ENCODE measurements at regions not wholly inside any gene's neighbourhood (a gene's known extent, or its start where the extent isn't known, plus 50 kb on each side); places are given as distances from the start of the nearest gene placed in this dataset.

GRCh38 chr10:61164458-61165160, 220.6 kb upstream of the RHOBTB1 start:
- Mint-ChIP-seq H3K27ac (no peak overlapping the region), H3K9me3 (peaks cover 29% of the 10 kb centered on the region), H3K4me1 (no peaks in the 10 kb centered on the region), H3K36me3 (peaks cover 6% of the 10 kb centered on the region), H3K27me3 (ENCODE audit: low read depth) (no peaks in the 10 kb centered on the region), H3K4me3 (no peak overlapping the region)
- TF ChIP-seq OVOL2 (CRISPR knock-in tag; IDR thresholded peaks at IDR 0.05; ENCODE audit: borderline replicate concordance) (no peak), ATF1 (CRISPR knock-in tag; IDR thresholded peaks at IDR 0.05) (no peak), ESRRA (CRISPR knock-in tag; IDR thresholded peaks at IDR 0.05; ENCODE audit: borderline replicate concordance) (no peak), FOXJ3 (CRISPR knock-in tag; IDR thresholded peaks at IDR 0.05; ENCODE audit: borderline replicate concordance) (no peak), ZNF416 (CRISPR knock-in tag; IDR thresholded peaks at IDR 0.05) (no peak)
- TF ChIP-seq, protein P1, sequence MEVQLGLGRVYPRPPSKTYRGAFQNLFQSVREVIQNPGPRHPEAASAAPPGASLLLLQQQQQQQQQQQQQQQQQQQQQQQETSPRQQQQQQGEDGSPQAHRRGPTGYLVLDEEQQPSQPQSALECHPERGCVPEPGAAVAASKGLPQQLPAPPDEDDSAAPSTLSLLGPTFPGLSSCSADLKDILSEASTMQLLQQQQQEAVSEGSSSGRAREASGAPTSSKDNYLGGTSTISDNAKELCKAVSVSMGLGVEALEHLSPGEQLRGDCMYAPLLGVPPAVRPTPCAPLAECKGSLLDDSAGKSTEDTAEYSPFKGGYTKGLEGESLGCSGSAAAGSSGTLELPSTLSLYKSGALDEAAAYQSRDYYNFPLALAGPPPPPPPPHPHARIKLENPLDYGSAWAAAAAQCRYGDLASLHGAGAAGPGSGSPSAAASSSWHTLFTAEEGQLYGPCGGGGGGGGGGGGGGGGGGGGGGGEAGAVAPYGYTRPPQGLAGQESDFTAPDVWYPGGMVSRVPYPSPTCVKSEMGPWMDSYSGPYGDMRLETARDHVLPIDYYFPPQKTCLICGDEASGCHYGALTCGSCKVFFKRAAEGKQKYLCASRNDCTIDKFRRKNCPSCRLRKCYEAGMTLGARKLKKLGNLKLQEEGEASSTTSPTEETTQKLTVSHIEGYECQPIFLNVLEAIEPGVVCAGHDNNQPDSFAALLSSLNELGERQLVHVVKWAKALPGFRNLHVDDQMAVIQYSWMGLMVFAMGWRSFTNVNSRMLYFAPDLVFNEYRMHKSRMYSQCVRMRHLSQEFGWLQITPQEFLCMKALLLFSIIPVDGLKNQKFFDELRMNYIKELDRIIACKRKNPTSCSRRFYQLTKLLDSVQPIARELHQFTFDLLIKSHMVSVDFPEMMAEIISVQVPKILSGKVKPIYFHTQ (CRISPR knock-in tag; IDR thresholded peaks at IDR 0.05) = no peak
- ATAC-seq (no peak), DNase-seq (ENCODE audit: low spot score) (no peak)
- POLR2A ChIA-PET = no interaction called here
- CTCF ChIA-PET = interaction anchor here (0.6 kb wide), 1 partner anchor 23 kb away, joined by 3 read pairs; no protein-coding TSS in a partner anchor

- no peak overlapping the region for H3K27ac Mint-ChIP-seq
- no peak overlapping the region for H3K4me3 Mint-ChIP-seq
- 0 out of 2 replicates have a peak, but pooled peaks cover 3% of the 10 kb centered on the region for H3K4me1 Mint-ChIP-seq
- H3K27me3 Mint-ChIP-seq (ENCODE audit: low read depth) = no peaks in the 10 kb centered on the region
- no peak for TF ChIP-seq TCF7 (CRISPR knock-in tag; IDR thresholded peaks at IDR 0.05; ENCODE audit: low read depth)
- TF ChIP-seq ZNF416 (CRISPR knock-in tag; IDR thresholded peaks at IDR 0.05) = no peak
- TF ChIP-seq EMX1 (CRISPR knock-in tag; IDR thresholded peaks at IDR 0.05) = no peak
- TF ChIP-seq OVOL2 (CRISPR knock-in tag; IDR thresholded peaks at IDR 0.05; ENCODE audit: borderline replicate concordance) = no peak
- TF ChIP-seq, protein P2, sequence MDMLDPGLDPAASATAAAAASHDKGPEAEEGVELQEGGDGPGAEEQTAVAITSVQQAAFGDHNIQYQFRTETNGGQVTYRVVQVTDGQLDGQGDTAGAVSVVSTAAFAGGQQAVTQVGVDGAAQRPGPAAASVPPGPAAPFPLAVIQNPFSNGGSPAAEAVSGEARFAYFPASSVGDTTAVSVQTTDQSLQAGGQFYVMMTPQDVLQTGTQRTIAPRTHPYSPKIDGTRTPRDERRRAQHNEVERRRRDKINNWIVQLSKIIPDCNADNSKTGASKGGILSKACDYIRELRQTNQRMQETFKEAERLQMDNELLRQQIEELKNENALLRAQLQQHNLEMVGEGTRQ (CRISPR knock-in tag; IDR thresholded peaks at IDR 0.05) = no peak
- TF ChIP-seq ZNF317 (CRISPR knock-in tag; IDR thresholded peaks at IDR 0.05; ENCODE audit: borderline replicate concordance, low read depth) = no peak
- no peak for TF ChIP-seq NR3C1 (CRISPR knock-in tag; conservative IDR thresholded peaks at IDR 0.05; ENCODE audit: low read depth)
- TF ChIP-seq, protein P3, sequence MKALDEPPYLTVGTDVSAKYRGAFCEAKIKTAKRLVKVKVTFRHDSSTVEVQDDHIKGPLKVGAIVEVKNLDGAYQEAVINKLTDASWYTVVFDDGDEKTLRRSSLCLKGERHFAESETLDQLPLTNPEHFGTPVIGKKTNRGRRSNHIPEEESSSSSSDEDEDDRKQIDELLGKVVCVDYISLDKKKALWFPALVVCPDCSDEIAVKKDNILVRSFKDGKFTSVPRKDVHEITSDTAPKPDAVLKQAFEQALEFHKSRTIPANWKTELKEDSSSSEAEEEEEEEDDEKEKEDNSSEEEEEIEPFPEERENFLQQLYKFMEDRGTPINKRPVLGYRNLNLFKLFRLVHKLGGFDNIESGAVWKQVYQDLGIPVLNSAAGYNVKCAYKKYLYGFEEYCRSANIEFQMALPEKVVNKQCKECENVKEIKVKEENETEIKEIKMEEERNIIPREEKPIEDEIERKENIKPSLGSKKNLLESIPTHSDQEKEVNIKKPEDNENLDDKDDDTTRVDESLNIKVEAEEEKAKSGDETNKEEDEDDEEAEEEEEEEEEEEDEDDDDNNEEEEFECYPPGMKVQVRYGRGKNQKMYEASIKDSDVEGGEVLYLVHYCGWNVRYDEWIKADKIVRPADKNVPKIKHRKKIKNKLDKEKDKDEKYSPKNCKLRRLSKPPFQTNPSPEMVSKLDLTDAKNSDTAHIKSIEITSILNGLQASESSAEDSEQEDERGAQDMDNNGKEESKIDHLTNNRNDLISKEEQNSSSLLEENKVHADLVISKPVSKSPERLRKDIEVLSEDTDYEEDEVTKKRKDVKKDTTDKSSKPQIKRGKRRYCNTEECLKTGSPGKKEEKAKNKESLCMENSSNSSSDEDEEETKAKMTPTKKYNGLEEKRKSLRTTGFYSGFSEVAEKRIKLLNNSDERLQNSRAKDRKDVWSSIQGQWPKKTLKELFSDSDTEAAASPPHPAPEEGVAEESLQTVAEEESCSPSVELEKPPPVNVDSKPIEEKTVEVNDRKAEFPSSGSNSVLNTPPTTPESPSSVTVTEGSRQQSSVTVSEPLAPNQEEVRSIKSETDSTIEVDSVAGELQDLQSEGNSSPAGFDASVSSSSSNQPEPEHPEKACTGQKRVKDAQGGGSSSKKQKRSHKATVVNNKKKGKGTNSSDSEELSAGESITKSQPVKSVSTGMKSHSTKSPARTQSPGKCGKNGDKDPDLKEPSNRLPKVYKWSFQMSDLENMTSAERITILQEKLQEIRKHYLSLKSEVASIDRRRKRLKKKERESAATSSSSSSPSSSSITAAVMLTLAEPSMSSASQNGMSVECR (CRISPR knock-in tag; IDR thresholded peaks at IDR 0.05; ENCODE audit: borderline replicate concordance) = no peak
- TF ChIP-seq FOXP4 (CRISPR knock-in tag; IDR thresholded peaks at IDR 0.05) = no peak
- ChIA-PET POLR2A (no interaction called here), CTCF (no interaction called here)
- H3K9me3 Mint-ChIP-seq = peaks cover 23% of the 10 kb centered on the region
- DNase-seq (ENCODE audit: low spot score) (no peak), ATAC-seq (no peak)
- H3K36me3 Mint-ChIP-seq = peaks cover 6% of the 10 kb centered on the region
Measured at GRCh38 chr10:61163403-61163802, 219.4 kb upstream of the RHOBTB1 start.
